ENCODE measurements at regions not wholly inside any gene's neighbourhood (a gene's known extent, or its start where the extent isn't known, plus 50 kb on each side); places are given as distances from the start of the nearest gene placed in this dataset.

GRCh38 chr4:162682651-162683050, 484.0 kb downstream of the NAF1 start:
- no peak for TF ChIP-seq POLR2AphosphoS5 (IDR thresholded peaks at IDR 0.05; ENCODE audit: low read depth, low read length)
- no peak for TF ChIP-seq POLR2A (IDR thresholded peaks at IDR 0.05; ENCODE audit: low read depth, low read length)
- no peak for TF ChIP-seq SPI1 (IDR thresholded peaks at IDR 0.05; ENCODE audit: low read depth, low read length)

Data from GM12891 (cell line).